Fibroblast of the aortic adventitia (primary cell): ENCODE measurements at regions not wholly inside any gene's neighbourhood (a gene's known extent, or its start where the extent isn't known, plus 50 kb on each side); places are given as distances from the start of the nearest gene placed in this dataset.
"Not testable (repeated sequence)": the region's sequence is repeated elsewhere in the genome, so short reads cannot be mapped to it uniquely, and the experiment has no call there.

Experiments
- DNase-seq: peaks from one replicate; pipeline ENCODE4 v3.0.0-alpha.2; 2010; ENCODE audit warnings: low read depth
- H3K4me3 ChIP-seq: 2 replicates; pipeline ENCODE4 v1.5.1; 2011; ENCODE audit warnings: low read depth, mild to moderate bottlenecking, control low read depth, low read length, moderate library complexity
- TF ChIP-seq, protein P1 (sequence below): IDR thresholded peaks from 2 replicates; pipeline ENCODE4 v1.5.1; 2011; ENCODE audit warnings: mild to moderate bottlenecking, low read length, control low read depth, inconsistent platforms; ENCODE audit not compliant: insufficient read depth

DNA sequence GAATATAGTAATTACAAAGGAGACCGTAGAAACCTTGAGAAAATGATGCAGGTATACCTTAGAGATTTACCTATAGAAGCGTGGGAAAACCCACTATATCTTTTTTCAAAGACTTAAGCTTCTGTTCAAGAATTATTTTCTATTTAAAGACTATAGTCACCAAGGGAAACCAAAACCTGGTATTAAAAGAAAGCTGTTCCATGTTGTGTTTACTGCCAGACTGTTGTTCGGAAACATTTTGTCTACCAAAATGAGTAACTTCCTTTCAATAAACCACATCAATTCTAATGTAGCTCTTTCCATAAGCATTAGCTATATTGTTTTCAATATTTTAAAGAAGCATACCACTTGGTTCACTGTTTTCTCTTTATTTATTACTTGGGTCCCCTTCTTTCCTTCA, 182.9 kb upstream of the SLITRK6 start:
- TF ChIP-seq, protein P1, sequence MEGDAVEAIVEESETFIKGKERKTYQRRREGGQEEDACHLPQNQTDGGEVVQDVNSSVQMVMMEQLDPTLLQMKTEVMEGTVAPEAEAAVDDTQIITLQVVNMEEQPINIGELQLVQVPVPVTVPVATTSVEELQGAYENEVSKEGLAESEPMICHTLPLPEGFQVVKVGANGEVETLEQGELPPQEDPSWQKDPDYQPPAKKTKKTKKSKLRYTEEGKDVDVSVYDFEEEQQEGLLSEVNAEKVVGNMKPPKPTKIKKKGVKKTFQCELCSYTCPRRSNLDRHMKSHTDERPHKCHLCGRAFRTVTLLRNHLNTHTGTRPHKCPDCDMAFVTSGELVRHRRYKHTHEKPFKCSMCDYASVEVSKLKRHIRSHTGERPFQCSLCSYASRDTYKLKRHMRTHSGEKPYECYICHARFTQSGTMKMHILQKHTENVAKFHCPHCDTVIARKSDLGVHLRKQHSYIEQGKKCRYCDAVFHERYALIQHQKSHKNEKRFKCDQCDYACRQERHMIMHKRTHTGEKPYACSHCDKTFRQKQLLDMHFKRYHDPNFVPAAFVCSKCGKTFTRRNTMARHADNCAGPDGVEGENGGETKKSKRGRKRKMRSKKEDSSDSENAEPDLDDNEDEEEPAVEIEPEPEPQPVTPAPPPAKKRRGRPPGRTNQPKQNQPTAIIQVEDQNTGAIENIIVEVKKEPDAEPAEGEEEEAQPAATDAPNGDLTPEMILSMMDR = no peak
- no peak for DNase-seq
- H3K4me3 ChIP-seq = no peak overlapping the region

GRCh38 chr13:85980447-85980846, 181.2 kb upstream of the SLITRK6 start:
- not testable (repeated sequence) for DNase-seq, H3K4me3 ChIP-seq

DNA sequence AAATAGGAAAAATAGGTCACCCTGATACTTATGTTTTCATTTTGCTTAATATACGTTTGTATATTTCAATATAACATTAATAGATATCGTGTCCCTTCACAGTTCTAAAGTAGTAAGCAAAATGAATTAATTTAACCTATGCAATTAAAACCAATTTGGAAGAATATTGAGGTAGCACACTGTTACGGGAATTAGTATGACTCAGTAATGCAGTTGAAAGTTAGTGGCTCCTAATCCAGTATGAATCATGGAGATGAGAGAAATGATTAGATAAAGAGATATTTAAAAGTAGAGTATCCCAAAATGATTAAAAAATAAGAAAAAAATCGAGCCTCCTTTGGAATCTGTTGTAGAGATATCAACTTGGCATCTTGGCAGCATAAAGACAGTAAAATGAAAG, 177.0 kb upstream of the SLITRK6 start:
- TF ChIP-seq, protein P1 = no peak
- no peak overlapping the region for H3K4me3 ChIP-seq
- no peak for DNase-seq

DNA sequence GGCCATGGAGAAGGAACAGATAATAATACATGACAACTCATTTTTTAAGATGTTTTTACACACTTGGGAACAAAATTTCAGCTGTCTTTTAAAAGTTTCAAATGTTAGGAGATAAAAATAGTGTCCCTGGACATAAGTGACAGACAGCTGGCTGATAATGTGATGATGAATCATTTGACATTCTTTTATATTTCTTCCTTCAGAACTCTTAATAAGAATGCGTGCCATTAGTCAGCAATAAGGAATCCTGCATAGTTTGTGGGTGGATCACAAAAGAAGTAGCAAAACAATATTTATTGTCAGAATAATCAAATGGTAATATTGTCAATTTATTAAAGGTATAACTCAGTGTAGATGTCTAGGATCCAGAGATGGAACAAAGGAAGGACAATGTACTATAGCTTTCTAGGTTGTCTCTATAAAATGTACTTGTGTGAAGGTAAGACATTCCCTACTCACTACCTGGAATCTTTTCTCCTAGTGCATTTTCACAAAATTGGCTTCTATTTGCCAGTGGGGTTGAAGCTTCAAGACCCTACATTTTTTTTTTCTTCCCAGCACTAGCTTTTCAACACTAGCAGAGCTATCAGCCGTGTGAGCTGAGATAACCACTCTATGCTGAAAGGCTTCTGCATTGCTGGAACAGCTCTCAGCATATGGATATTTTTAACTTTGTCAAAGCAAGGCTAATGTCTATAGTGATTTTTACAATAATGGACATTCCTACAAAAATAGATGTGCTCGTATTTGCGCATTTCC, 175.6 kb upstream of the SLITRK6 start:
- no peak for DNase-seq
- TF ChIP-seq, protein P1 = no peak
- no peak overlapping the region for H3K4me3 ChIP-seq

DNA sequence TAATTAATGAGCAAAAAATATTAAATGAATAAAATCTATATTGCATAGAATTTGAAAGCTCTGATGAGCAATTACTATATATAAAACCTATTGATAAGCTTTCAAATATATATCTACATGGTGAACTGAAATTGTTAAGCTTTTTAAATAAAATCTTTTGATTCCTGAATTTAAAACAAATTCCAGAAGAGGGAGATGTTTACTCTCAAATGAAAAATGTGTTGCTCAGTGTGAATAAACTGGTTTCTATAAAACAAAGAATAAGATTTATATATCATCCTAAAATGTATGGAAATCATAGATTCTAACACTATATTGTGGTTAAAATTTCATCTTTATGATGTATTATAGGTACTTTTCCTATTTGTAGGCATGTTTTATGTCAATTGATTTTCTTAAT, 171.5 kb upstream of the SLITRK6 start:
- DNase-seq = peak; percentile 4
- TF ChIP-seq, protein P1 = no peak
- H3K4me3 ChIP-seq = no peak overlapping the region

- TF ChIP-seq, protein P1 = no peak
- DNase-seq = no peak
- no peak overlapping the region for H3K4me3 ChIP-seq
Observed at GRCh38 chr13:85969331-85969730, 170.1 kb upstream of the SLITRK6 start.

DNA sequence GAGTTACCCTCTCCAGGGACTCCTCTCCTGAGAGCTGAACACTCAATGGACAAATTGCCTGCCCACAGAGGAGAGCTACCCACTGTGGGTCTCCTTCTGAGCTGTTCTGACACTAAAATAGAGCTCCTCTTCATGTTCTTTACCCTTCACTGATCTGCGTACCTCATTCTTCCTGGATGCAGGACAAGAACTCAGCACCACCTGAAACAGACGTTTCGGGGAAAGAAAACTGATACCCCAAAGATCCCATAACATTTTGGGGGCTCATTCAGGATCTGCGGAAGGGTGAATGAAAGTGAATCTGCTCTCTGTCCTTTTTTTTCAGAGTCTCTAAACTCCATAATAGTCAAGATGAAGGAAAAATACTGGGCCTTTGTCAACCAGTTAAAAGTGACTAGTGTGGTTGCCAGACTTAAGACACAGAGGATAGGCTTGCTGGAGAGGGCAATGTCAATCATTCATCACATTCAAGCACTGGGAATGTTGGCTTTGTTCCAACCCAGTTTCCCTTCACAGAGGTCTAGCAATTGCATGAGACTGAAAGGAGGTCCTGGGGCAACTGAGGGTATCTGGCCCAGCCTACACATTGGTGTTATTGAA, 136.7 kb upstream of the SLITRK6 start:
- TF ChIP-seq, protein P1 = no peak

More for the DNA sequence above, 136.7 kb upstream of the SLITRK6 start:
- DNase-seq = no peak
- H3K4me3 ChIP-seq = no peak overlapping the region
